GM19438 (cell line): ENCODE measurements at regions not wholly inside any gene's neighbourhood (a gene's known extent, or its start where the extent isn't known, plus 50 kb on each side); places are given as distances from the start of the nearest gene placed in this dataset.

Source experiments
- ATAC-seq: cut with Tn5 transposase; IDR thresholded peaks from one replicate; pipeline ENCODE4 v1.9.1; 2021; ENCODE audit warnings: low read depth; ENCODE audit not compliant: unreplicated experiment

DNA sequence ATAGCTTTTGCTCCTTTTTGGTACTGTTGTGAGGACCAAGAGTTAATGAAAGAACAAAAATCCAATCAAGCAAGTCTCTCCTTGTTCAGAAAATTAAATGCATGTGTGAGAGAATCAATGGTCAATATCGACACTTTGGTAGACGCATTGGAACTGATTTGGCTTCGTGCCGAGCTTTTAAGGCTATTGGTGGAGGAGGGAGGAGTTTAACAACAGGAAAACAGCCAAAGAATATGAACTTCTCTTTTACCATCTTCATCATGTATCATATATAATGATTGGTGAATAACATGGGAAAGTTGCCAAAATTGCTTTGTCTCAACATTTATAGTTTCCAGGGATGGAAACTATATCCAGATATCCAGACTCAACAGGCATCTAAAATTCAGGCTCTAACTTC, 266.5 kb upstream of the CITED2 start:
- no peak for ATAC-seq

GRCh38 chr6:139640448-139640847, 266.0 kb upstream of the CITED2 start:
- ATAC-seq = peak; percentile 97

- ATAC-seq = no peak
These were observed 265.1 kb upstream of the CITED2 start for GRCh38 chr6:139639507-139639906.

DNA sequence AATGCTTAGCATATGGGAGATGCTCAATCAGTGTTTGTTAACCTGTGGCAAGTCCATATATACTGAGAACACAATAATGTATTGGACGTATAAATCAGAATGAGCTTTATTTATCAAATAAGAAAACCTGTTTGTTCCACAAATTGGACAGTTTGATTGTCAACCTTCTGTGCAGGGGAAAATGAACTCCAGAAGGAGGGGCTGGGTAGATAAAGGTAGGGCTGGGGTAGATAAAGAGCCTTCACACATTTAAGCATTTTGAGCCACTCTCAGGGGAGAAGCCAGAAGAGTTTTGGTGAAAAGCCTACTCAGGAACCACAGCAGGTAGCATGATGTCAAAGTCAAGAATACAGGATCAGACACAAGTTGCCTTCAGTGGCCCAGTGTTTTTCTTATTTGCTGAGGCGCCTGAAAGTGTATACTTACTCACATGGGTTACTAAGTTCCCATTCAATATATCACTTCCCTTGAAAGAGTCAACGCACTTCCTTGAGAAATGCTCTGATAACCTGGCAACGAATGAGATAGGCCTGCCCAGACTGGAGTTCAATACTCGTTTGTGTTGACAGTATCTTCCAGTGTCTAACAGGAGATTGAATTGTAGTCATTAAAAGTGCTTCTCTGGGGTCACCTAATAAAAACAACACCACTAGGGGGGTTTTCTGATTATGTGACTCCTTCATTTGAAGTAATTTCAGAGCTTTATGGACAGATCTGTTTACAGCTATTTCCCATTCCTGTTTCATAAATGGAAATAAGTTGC, 263.9 kb upstream of the CITED2 start:
- no peak for ATAC-seq

GRCh38 chr6:139637766-139638165, 263.3 kb upstream of the CITED2 start:
- ATAC-seq = no peak

DNA sequence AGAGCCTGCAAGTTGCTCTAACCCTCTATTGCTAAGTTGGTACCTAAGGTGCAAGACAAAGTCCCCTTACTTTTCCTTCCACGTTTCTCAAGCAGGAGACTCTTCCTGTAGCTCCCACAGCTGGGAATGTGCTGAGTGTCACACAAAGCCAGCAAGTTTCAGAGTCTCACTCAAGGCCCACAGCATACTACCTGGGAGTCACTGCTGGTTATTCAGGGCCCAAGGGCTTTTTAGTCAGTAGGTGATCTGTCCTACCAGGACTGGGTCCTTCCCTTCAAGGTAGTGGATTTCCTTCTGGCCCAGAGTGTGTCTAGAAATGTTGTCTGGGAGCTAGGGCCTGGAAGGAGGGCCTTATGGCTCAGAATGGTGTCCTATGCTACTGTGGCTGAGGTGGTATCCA, 261.9 kb upstream of the CITED2 start:
- ATAC-seq = no peak

- ATAC-seq = no peak
These were observed 261.1 kb upstream of the CITED2 start for GRCh38 chr6:139635401-139636130.

- no peak for ATAC-seq
These were observed 258.4 kb upstream of the CITED2 start for GRCh38 chr6:139632840-139633239.

GRCh38 chr6:139628270-139628669, 253.8 kb upstream of the CITED2 start:
- no peak for ATAC-seq

DNA sequence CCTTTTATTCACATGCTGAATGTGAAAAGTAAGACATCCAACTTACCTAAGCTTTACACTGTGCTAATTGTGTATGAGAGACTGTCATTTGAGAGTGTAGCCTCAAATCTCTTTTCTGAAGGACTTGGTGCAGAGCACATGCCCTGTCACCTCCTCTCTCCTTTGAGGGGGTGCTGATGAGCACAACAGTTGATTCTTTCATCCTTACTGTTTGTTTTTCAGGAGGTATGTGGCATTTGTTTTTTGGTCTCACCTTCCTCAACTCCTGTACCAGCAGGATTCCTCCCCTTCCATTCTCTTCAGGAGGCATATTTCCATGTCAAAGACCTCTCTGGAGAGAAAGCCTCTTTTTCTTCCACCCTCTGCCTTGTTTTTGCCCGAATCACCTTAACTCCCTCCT, 252.6 kb upstream of the CITED2 start:
- ATAC-seq = no peak

- no peak for ATAC-seq
These were observed 251.8 kb upstream of the CITED2 start for GRCh38 chr6:139625998-139626975.

- ATAC-seq = no peak
These were observed 250.9 kb upstream of the CITED2 start for GRCh38 chr6:139625081-139625939.

DNA sequence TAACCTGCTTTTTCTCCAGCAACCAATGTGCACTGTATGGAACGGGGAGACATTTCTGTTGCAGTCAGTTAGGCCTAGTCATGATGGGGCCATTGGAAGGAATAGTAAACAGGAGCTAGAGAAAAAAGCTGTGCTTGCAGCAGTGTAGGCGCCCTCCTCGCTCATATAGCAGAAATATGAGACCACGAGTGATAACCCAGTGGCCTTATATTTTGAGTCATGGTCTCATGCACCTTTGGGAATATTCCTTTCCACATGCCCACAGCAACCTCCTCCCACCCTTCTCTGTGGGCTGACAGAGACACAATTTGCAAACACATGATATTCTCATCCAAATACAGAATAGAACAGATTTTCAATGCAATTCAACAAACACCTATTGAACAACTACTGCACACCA, 248.9 kb upstream of the CITED2 start:
- no peak for ATAC-seq

- ATAC-seq = no peak
These were observed 239.0 kb upstream of the CITED2 start for GRCh38 chr6:139613496-139613895.

GRCh38 chr6:139612135-139612465, 237.7 kb upstream of the CITED2 start:
- no peak for ATAC-seq

DNA sequence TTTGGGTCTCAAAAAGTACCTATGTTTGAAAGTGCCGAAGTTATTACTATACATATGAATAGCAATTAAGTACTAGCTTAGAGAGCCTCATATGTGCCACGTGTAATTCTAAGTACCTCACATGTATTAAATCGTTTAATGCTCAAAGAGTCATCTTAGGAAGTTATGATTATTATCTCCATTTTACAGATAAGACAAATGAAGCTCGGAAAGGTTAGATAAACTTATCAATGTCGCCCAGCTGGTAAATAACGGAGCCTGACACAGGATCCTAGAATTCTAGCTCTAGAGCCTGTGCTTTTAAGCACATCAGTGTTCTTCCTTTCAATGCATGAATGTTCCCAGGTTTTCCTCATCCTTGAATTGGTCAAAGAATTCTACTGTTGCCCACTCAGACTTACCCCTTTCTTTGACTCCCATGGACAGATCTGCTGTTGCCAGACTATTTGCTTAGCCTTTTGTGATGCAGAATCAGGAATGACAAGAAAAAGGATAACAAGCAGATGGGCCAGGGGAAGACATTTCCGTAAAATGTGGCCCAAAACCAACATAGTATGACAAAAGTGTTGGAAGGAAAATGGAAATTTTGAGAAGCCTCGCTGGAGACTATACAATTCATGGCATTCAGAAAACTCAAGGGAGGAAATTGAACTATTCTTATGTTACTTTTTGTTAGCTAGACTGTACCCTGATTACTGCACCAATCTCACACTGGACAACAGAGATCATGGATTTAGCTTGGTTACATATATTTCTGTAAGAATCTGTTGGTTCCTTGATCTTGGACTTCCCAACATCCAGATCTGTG, 237.1 kb upstream of the CITED2 start:
- no peak for ATAC-seq

- ATAC-seq = no peak
These were observed 234.2 kb upstream of the CITED2 start for GRCh38 chr6:139608466-139609261.

GRCh38 chr6:139605350-139605749, 230.9 kb upstream of the CITED2 start:
- ATAC-seq = no peak

- ATAC-seq = no peak
These were observed 229.1 kb upstream of the CITED2 start for GRCh38 chr6:139603581-139603980.
